OCI-LY1 (cell line): ENCODE measurements at regions not wholly inside any gene's neighbourhood (a gene's known extent, or its start where the extent isn't known, plus 50 kb on each side); places are given as distances from the start of the nearest gene placed in this dataset.

Experiments
- H2AFZ ChIP-seq: fragments of 200-600 bp; sonication (generic), shearing (Covaris generic); 2 replicates; pipeline ENCODE4 v1.6.0; 2014; ENCODE audit warnings: antibody characterized with exemption, mild to moderate bottlenecking, low read length
- H3F3A ChIP-seq: fragments of 200-600 bp; sonication (generic), shearing (Covaris generic); 2 replicates; pipeline ENCODE4 v1.6.0; 2014; ENCODE audit warnings: mild to moderate bottlenecking, antibody characterized with exemption, low read length, moderate library complexity; ENCODE audit not compliant: insufficient read depth
- H3K27ac ChIP-seq: fragments of 200-600 bp; sonication (generic); 2 replicates; pipeline ENCODE4 v1.5.1; 2014; ENCODE audit warnings: low read length, mixed run types, mild to moderate bottlenecking, low read depth; ENCODE audit not compliant: poor library complexity, severe bottlenecking
- H3K27me3 ChIP-seq: fragments of 200-600 bp; sonication (generic); 2 replicates; pipeline ENCODE4 v1.6.0; 2014; ENCODE audit warnings: antibody characterized with exemption, mild to moderate bottlenecking, low read length, moderate library complexity; ENCODE audit not compliant: insufficient read depth
- H3K36me3 ChIP-seq: fragments of 200-600 bp; sonication (generic); 2 replicates; pipeline ENCODE4 v1.6.1; 2014; ENCODE audit warnings: mild to moderate bottlenecking, antibody characterized with exemption, low read length, moderate library complexity, mixed read lengths; ENCODE audit not compliant: insufficient read depth
- H3K4me1 ChIP-seq: fragments of 200-600 bp; sonication (generic); 2 replicates; pipeline ENCODE4 v1.5.1; 2014; ENCODE audit warnings: mild to moderate bottlenecking, low read length, moderate library complexity; ENCODE audit not compliant: insufficient read depth, severe bottlenecking
- H3K4me2 ChIP-seq: fragments of 200-600 bp; sonication (generic), shearing (Covaris generic); 2 replicates; pipeline ENCODE4 v1.6.1; 2014; ENCODE audit warnings: low read length
- H3K4me3 ChIP-seq: fragments of 200-600 bp; sonication (generic); 2 replicates; pipeline ENCODE4 v1.5.1; 2014; ENCODE audit warnings: low read length, low read depth, mild to moderate bottlenecking, mixed read lengths; ENCODE audit not compliant: poor library complexity, severe bottlenecking
- H3K79me2 ChIP-seq: fragments of 200-600 bp; shearing (Covaris generic); 2 replicates; pipeline ENCODE4 v1.6.1; 2016; ENCODE audit warnings: mixed run types, low read length, mixed read lengths; ENCODE audit not compliant: insufficient read depth
- H3K9ac ChIP-seq: fragments of 200-600 bp; sonication (generic), shearing (Covaris generic); 2 replicates; pipeline ENCODE4 v1.6.1; 2014; ENCODE audit warnings: mild to moderate bottlenecking, low read length, mixed read lengths
- H3K9me2 ChIP-seq: fragments of 200-600 bp; sonication (generic), shearing (Covaris generic); 2 replicates; pipeline ENCODE4 v1.6.1; 2014; ENCODE audit warnings: low read depth, mild to moderate bottlenecking, low read length, mixed read lengths
- H3K9me3 ChIP-seq: fragments of 200-600 bp; shearing (Covaris generic); 2 replicates; pipeline ENCODE4 v1.6.1; 2014; ENCODE audit warnings: low read length, mixed read lengths
- H4K20me1 ChIP-seq: fragments of 200-600 bp; sonication (generic), shearing (Covaris generic); 2 replicates; pipeline ENCODE4 v1.6.0; 2016; ENCODE audit warnings: mild to moderate bottlenecking, low read length; ENCODE audit not compliant: insufficient read depth
- CTCF ChIP-seq: fragments of 200-600 bp; sonication (generic), shearing (Covaris generic); IDR thresholded peaks from 2 replicates; pipeline ENCODE4 v1.5.1; 2017; ENCODE audit warnings: mild to moderate bottlenecking, antibody characterized with exemption, low read length, moderate library complexity, mixed read lengths
- EZH2 ChIP-seq: fragments of 200-600 bp; sonication (generic), shearing (Covaris generic); IDR thresholded peaks from 2 replicates; pipeline ENCODE4 v1.8.0; 2017; ENCODE audit warnings: borderline replicate concordance, mixed run types, mild to moderate bottlenecking, antibody characterized with exemption, low read length, moderate library complexity, mixed read lengths

GRCh38 chr9:78671785-78672184 is 374.9 kb downstream of the PSAT1 start:
- Histone ChIP-seq H2AFZ (no peak overlapping the region), H3K9me3 (no peaks in the 10 kb centered on the region), H3F3A (no peaks in the 10 kb centered on the region), H4K20me1 (no peaks in the 10 kb centered on the region), H3K9ac (no peak overlapping the region), H3K4me3 (no peak overlapping the region), H3K27me3 (no peaks in the 10 kb centered on the region; the same call in 1 of the 2 replicates), H3K36me3 (no peaks in the 10 kb centered on the region), H3K4me1 (no peaks in the 10 kb centered on the region), H3K27ac (no peak overlapping the region), H3K9me2 (no peaks in the 10 kb centered on the region), H3K79me2 (no peaks in the 10 kb centered on the region), H3K4me2 (no peak overlapping the region)
- TF ChIP-seq CTCF (no peak), EZH2 (no peak)

GRCh38 chr9:78674874-78675273 is 377.9 kb downstream of the PSAT1 start:
- no peaks in the 10 kb centered on the region for H3K36me3 ChIP-seq
- no peaks in the 10 kb centered on the region for H3K79me2 ChIP-seq
- H3K9me2 ChIP-seq, result no peaks in the 10 kb centered on the region
- H2AFZ ChIP-seq, result no peak overlapping the region
- no peaks in the 10 kb centered on the region for H3K27me3 ChIP-seq
- TF ChIP-seq CTCF (no peak), EZH2 (no peak)
- no peak overlapping the region for H3K27ac ChIP-seq
- no peaks in the 10 kb centered on the region for H3F3A ChIP-seq
- no peaks in the 10 kb centered on the region for H3K4me1 ChIP-seq
- no peaks in the 10 kb centered on the region for H3K9me3 ChIP-seq
- H3K9ac ChIP-seq, result no peak overlapping the region
- H3K4me2 ChIP-seq, result no peak overlapping the region
- no peak overlapping the region for H3K4me3 ChIP-seq
- H4K20me1 ChIP-seq, result no peaks in the 10 kb centered on the region

GRCh38 chr9:78676009-78676408 is 379.1 kb downstream of the PSAT1 start:
- H3K4me2 ChIP-seq, result no peak overlapping the region
- no peak overlapping the region for H3K4me3 ChIP-seq
- no peaks in the 10 kb centered on the region for H3K27me3 ChIP-seq
- H3K27ac ChIP-seq, result no peak overlapping the region
- H2AFZ ChIP-seq, result no peak overlapping the region
- no peaks in the 10 kb centered on the region for H3F3A ChIP-seq
- TF ChIP-seq EZH2, result no peak
- no peak for TF ChIP-seq CTCF
- H3K4me1 ChIP-seq, result no peaks in the 10 kb centered on the region
- H3K9ac ChIP-seq, result no peak overlapping the region
- H3K79me2 ChIP-seq, result no peaks in the 10 kb centered on the region
- no peaks in the 10 kb centered on the region for H4K20me1 ChIP-seq
- H3K9me3 ChIP-seq, result no peaks in the 10 kb centered on the region
- H3K9me2 ChIP-seq, result no peaks in the 10 kb centered on the region
- no peaks in the 10 kb centered on the region for H3K36me3 ChIP-seq
